ENCODE measurements at regions not wholly inside any gene's neighbourhood (a gene's known extent, or its start where the extent isn't known, plus 50 kb on each side); places are given as distances from the start of the nearest gene placed in this dataset.
"Not testable (repeated sequence)": the region's sequence is repeated elsewhere in the genome, so short reads cannot be mapped to it uniquely, and the experiment has no call there.

DNA sequence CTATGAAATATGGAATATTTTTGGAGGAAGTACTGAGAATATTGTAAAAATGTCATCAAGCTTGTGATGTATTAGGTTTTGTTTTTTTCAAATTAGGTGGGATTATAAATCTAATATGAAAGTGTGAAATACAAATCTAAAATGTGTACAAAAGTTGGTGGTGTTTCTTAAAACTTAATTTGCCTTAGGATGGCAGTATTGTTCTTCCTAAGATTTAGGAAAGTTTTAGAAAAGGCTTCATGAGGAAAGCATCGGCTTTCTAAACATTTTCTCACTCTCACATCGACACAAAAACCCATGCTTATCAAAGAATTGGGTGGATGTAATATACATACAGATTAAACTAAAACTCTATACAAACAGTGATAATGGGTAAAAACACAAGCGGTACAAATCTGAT is 972.0 kb upstream of the PCDH20 start:
- H3K27me3 Mint-ChIP-seq = no peaks in the 10 kb centered on the region
- H3K4me3 Mint-ChIP-seq = no peak overlapping the region
- no peak overlapping the region for H3K27ac Mint-ChIP-seq
- DNase-seq (no peak), ATAC-seq (replicated peaks) (no peak)
- H3K4me1 Mint-ChIP-seq = no peaks in the 10 kb centered on the region
- no peaks in the 10 kb centered on the region for H3K36me3 Mint-ChIP-seq
- H3K9me3 Mint-ChIP-seq = no peaks in the 10 kb centered on the region

DNA sequence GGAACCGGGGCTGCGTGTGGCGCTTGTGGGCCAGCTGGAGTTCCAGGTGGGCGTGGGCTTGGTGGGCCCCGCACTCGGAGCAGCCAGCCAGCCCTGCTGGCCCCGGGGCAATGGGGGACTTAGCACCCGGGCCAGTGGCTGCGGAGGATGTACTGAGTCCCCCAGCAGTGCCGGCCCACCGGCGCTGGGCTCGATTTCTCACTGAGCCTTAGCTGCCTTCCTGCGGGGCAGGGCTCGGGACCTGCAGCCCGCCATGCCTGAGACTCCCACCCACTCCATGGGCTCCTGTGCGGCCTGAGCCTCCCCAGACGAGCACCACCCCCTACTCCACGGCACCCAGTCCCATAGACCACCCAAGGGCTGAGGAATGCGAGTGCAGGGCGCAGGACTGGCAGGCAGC is 963.6 kb upstream of the PCDH20 start:
- H3K27ac Mint-ChIP-seq; ATAC-seq (replicated peaks); H3K4me3 Mint-ChIP-seq; DNase-seq; H3K9me3 Mint-ChIP-seq; H3K4me1 Mint-ChIP-seq; H3K27me3 Mint-ChIP-seq; H3K36me3 Mint-ChIP-seq: not testable (repeated sequence)

DNA sequence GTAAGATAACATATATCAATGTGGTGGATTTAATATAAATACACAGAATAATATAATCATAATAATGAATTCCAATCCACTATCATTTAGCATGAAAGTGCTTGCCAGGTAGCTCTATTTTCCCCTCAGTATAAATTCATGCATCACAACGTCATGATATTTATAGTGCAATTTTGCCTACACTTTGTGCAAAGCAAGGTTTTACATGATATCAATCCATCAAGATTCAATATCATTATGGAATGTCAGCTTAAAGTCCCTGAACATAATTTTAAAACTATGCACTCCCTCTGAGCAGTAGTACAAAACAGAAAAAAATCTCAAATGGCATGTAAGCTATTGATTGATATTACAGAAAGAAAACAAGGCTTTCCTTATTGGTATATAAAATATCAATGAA is 962.2 kb upstream of the PCDH20 start:
- no peak overlapping the region for H3K4me3 Mint-ChIP-seq
- no peak for ATAC-seq (replicated peaks)

DNA sequence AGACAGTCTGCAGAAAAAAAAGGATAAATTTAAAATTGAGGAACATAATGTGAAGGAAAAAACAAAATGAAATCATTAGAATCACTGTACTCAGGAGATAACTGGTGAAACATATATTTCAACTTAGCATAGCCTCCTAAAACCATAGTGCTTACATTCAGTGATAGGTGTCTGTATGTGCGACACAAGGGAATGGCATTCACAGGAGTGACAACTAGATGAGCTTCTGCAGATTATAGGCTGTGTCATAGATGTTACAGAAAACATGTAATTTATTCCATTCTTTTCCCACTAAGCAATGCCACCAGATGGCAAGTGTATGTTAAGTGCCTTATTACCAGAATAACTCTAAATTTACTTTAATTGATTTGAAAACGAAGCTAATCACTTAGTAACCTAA is 960.0 kb upstream of the PCDH20 start:
- DNase-seq = no peak
- Mint-ChIP-seq H3K27ac (no peak overlapping the region), H3K4me1 (no peaks in the 10 kb centered on the region), H3K9me3 (peaks cover 0 to 4% of the 10 kb centered on the region in 2 donors), H3K27me3 (no peaks in the 10 kb centered on the region), H3K4me3 (no peak overlapping the region), H3K36me3 (no peaks in the 10 kb centered on the region)
- ATAC-seq (replicated peaks) = no peak

More for the DNA sequence above, 962.2 kb upstream of the PCDH20 start:
- DNase-seq = no peak
- Mint-ChIP-seq H3K27ac (no peak overlapping the region), H3K9me3 (peaks cover 0 to 4% of the 10 kb centered on the region in 2 donors), H3K36me3 (no peaks in the 10 kb centered on the region), H3K27me3 (no peaks in the 10 kb centered on the region), H3K4me1 (no peaks in the 10 kb centered on the region)

DNA sequence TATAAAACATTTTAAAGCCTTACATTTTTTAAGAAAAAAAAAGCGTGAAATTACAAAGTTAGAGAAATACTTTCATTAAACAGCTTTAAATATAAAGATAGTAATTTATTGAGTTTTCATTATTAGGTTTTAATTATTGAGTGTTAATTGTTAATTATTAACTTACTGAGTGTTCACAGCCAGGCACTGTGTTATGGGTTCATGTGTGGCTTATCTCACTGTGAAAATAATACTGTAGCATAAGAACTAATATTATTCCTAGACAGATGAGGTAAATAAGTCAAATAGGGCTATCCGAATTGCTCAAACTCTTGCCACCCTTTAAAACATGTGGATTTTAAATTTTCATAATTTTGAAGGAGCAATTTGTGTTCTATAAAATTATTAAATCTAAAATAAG is 956.1 kb upstream of the PCDH20 start:
- Mint-ChIP-seq H3K9me3 (peaks cover 1 to 4% of the 10 kb centered on the region in 2 donors), H3K27me3 (no peaks in the 10 kb centered on the region), H3K4me3 (no peak overlapping the region), H3K27ac (no peak overlapping the region), H3K36me3 (no peaks in the 10 kb centered on the region), H3K4me1 (no peaks in the 10 kb centered on the region)
- ATAC-seq (replicated peaks) (no peak), DNase-seq (no peak)

DNA sequence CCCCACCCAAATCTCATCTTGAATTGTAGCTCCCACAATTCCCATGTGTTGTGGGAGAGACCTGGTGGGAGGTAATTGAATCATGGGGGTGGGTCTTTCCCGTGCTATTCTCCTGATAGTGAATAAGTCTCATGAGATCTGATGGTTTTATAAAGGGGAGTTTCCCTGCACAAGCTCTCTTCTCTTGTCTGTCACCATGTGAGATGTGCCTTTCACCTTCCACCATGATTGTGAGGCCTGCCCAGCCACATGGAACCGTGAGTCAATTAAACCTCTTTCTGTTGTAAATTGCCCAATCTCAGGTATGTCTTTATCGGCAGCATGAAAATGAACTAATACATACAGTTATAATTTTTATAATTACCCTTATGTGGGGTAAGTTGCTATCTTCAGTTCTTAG is 952.3 kb upstream of the PCDH20 start:
- H3K4me3 Mint-ChIP-seq; ATAC-seq (replicated peaks); H3K27me3 Mint-ChIP-seq; H3K4me1 Mint-ChIP-seq; DNase-seq; H3K9me3 Mint-ChIP-seq; H3K36me3 Mint-ChIP-seq; H3K27ac Mint-ChIP-seq: not testable (repeated sequence)

DNA sequence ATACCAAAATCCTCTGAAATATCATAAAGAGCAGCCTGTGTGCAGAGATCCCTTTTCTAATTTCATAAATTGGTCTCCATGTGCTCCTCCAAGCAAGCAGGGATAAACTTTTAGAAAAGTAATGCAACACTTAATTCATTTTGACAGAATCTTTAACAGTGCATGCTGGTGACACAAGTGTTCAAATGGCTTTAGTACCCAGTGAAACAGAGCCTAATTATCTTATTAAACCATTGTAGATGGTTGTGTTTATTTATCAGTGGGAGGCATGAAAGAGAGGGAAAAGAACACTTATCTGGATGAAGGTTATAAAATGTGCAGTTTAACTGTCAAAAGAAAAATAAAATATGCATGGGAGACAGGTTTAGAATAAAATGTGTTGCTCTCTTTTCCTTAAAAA is 945.0 kb upstream of the PCDH20 start:
- ATAC-seq (replicated peaks) (no peak), DNase-seq (no peak)
- no peaks in the 10 kb centered on the region for H3K9me3 Mint-ChIP-seq
- H3K27me3 Mint-ChIP-seq = no peaks in the 10 kb centered on the region
- no peaks in the 10 kb centered on the region for H3K4me1 Mint-ChIP-seq
- H3K36me3 Mint-ChIP-seq = no peaks in the 10 kb centered on the region
- H3K27ac Mint-ChIP-seq = no peak overlapping the region
- no peak overlapping the region for H3K4me3 Mint-ChIP-seq

DNA sequence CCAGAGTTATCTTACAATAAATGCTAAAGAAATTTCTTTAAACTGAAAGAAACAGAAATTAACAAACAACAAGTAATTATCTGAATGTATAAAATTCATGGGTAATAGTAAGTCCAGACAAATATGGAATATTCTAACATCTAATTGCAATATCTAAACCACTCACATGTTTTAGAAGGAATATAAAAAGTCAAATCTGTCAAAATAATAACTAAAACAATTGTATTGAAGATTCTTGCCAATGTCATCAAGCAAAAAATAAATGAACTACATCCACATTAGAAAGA is 942.9 kb upstream of the PCDH20 start:
- Mint-ChIP-seq H3K4me1 (no peaks in the 10 kb centered on the region), H3K9me3 (no peaks in the 10 kb centered on the region), H3K27me3 (no peaks in the 10 kb centered on the region), H3K4me3 (no peak overlapping the region), H3K36me3 (no peaks in the 10 kb centered on the region), H3K27ac (no peak overlapping the region)
- DNase-seq = no peak
- ATAC-seq (replicated peaks) = no peak

DNA sequence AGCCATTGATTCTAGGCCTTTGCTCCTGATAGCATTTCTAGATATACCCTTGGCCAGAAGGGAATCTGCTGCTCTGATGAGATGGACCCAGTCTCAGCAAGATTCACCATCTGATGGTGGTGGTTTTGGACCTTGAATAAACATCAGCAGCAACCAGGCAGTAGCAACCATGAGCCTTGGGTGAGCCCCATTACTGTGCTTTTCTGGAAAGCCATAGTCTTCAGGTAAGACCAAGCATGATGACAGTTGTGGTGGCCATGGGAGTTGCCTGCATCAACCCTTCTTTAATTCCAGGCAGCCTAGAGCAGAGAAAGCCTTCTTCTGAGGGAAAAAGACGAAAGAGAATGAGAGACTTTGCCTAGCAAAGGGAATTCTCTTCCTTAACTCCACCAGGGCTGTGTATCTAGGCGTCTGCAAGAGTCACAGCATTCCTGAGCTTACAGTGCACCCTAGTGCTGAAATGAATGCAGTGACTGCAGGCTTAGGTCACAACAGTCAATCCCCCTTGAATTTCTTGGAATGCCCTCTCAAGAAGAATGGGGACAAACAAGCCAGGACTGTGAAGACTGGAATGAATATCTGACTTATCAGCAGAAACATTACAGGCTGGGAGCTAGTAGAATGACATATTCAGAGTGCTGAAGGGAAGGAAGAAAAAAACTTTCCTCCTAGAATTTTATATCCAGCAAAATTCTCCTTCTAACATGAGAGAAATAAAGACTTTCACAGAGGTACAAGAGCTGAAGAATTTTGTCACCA is 942.4 kb upstream of the PCDH20 start:
- Mint-ChIP-seq H3K4me1 (no peaks in the 10 kb centered on the region), H3K4me3 (no peak overlapping the region), H3K27me3 (no peaks in the 10 kb centered on the region), H3K36me3 (no peaks in the 10 kb centered on the region), H3K27ac (no peak overlapping the region), H3K9me3 (no peaks in the 10 kb centered on the region)
- ATAC-seq (replicated peaks) (peak; percentile 29 to 44), DNase-seq (no peak)

DNA sequence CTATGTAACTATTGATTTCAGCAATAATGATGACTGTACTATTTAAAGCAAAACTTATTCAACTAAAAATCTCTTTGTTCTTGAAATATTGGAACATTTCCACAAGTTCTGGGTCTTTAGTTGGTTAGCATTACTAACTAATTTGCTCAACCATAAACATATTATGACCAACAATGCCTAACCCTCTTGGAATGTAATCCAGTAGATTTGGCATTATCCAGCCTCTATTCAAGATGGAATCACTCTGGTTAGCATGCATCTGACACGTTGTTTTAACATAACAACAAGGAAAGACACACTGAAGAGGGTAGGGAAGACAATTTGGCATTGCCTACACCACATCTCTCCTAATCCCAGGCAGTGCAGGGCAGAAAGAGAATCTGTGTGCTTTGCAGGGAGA is 941.3 kb upstream of the PCDH20 start:
- H3K27ac Mint-ChIP-seq = no peak overlapping the region
- no peaks in the 10 kb centered on the region for H3K4me1 Mint-ChIP-seq
- H3K9me3 Mint-ChIP-seq = no peaks in the 10 kb centered on the region
- no peaks in the 10 kb centered on the region for H3K36me3 Mint-ChIP-seq
- ATAC-seq (replicated peaks) (no peak), DNase-seq (no peak)
- H3K27me3 Mint-ChIP-seq = no peaks in the 10 kb centered on the region
- H3K4me3 Mint-ChIP-seq = no peak overlapping the region

DNA sequence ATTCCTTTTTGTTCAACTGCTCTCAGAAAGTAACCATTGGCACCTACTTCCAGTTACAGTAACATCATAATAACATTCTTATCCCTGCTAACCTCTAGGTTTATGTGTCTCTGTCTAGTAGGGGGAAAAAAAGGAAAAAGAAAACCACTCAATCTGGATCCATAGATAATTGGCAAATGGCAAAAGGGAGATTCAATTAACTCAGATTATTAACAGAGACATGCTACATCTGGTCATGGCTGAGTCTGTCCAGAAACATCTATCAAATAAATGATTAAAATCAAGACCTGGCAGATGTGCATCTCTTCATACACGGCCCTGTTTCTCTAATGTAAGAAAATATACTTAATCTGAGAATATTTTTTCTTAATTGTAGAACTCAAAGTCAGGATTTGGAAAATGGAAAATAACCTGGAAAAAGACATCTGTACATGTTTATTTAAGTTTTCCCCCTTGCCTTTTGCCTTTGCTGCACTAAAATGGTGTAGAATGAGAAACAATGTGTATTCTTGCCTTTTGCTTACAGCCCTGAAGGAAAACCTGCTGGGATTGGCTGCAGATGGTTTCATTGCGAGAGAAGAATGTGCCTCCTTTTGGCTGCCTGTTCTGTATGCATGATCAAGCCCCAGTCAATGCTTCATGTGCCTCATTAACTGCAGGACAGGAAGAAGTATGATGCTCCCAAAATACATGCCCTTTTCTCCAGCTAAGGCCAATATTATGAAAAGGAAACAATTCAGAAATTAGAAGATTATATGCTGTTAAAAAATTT is 921.6 kb upstream of the PCDH20 start:
- no peak for ATAC-seq (replicated peaks)
- no peaks in the 10 kb centered on the region for H3K27me3 Mint-ChIP-seq
- no peaks in the 10 kb centered on the region for H3K9me3 Mint-ChIP-seq
- no peaks in the 10 kb centered on the region for H3K36me3 Mint-ChIP-seq
- DNase-seq = no peak
- H3K4me1 Mint-ChIP-seq = no peaks in the 10 kb centered on the region
- H3K4me3 Mint-ChIP-seq = no peak overlapping the region
- no peak overlapping the region for H3K27ac Mint-ChIP-seq

DNA sequence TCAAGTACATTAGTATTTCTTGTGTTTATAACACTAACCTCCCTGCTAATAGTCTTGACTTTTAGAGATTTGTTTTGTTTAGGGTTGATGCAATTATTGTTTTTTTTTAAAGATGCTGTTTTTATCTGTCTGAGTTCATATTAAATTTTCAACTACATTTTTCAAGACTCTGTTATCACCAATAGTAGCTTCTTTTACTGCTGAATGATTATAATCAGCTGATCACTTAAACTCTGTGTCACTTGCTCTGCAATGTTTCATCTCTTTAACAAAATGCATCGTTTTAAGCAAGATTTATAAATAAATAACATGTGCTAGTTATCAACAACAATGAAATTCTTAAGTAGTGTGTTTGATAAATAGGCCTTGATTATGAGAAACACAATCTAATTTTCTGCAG is 920.9 kb upstream of the PCDH20 start:
- ATAC-seq (replicated peaks) = no peak
- Mint-ChIP-seq H3K27ac (no peak overlapping the region), H3K4me3 (no peak overlapping the region), H3K4me1 (no peaks in the 10 kb centered on the region), H3K9me3 (no peaks in the 10 kb centered on the region), H3K36me3 (no peaks in the 10 kb centered on the region), H3K27me3 (no peaks in the 10 kb centered on the region)
- DNase-seq = no peak

DNA sequence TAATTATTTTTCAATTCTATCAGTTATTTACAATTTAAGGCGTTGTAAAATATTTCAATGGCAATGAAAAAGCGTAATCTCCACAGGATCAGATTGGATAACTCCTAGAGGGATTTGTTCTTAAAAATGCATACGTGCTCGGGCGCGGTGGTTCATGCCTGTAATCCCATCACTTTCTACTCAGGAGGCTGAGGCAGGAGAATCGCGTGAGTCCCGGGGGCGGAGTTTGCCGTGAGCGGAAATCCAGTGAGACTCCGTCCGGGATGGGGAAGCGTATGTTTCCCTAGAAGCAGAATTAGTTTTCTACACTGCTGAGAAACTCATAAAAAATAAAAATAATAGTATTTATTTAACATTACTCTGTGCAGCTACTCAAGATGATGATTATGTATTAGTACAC is 917.8 kb upstream of the PCDH20 start:
- H3K27ac Mint-ChIP-seq = no peak overlapping the region
- H3K4me1 Mint-ChIP-seq = no peaks in the 10 kb centered on the region
- H3K36me3 Mint-ChIP-seq = no peaks in the 10 kb centered on the region
- ATAC-seq (replicated peaks) = no peak
- H3K9me3 Mint-ChIP-seq = no peaks in the 10 kb centered on the region
- no peak for DNase-seq
- no peaks in the 10 kb centered on the region for H3K27me3 Mint-ChIP-seq
- no peak overlapping the region for H3K4me3 Mint-ChIP-seq

DNA sequence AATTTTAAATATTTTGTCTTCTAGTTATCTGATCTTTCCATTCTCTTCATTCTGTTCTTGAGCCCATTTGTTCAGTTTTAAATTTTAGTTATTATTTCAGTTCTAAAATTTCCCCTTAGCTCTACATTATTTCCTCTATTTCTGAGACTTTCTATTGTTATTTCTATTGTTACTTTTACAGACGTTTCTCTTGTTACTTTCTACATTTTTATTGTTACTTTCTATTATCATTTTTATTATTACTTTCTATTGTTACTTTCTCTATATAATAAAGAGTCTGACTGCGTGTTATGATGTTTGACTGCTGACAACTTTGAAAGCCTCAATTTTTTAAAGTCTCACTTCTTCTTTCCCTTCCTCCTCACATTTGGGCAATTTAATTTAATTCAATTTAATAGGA is 915.7 kb upstream of the PCDH20 start:
- ATAC-seq (replicated peaks) (no peak), DNase-seq (no peak)
- Mint-ChIP-seq H3K4me3 (no peak overlapping the region), H3K27me3 (no peaks in the 10 kb centered on the region), H3K4me1 (no peaks in the 10 kb centered on the region), H3K27ac (no peak overlapping the region), H3K36me3 (no peaks in the 10 kb centered on the region), H3K9me3 (peaks cover 0 to 2% of the 10 kb centered on the region in 2 donors)

DNA sequence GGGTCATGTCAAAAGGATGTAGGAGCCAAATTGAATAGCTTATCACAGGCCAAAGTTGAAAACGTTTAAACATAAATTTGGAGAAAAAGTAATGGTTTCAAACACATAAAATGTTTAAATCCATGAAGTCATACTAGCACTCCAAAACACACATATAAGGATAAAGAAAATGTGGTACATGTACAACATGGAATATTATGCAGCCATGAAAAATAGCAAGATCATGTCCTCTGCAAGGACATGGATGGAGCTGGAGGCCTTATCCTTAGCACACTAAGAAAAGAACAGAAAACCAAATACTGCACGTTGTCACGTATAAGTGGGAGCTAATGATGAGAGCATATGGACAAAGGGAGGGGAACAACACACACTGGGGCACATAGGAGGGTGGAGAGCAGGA is 911.7 kb upstream of the PCDH20 start:
- DNase-seq = no peak
- no peak for ATAC-seq (replicated peaks)
- Mint-ChIP-seq H3K27me3 (no peaks in the 10 kb centered on the region), H3K36me3 (no peaks in the 10 kb centered on the region), H3K9me3 (peaks cover 0 to 2% of the 10 kb centered on the region in 2 donors), H3K27ac (no peak overlapping the region), H3K4me3 (no peak overlapping the region), H3K4me1 (no peaks in the 10 kb centered on the region)
